KMS-11 (cell line): ENCODE measurements at regions not wholly inside any gene's neighbourhood (a gene's known extent, or its start where the extent isn't known, plus 50 kb on each side); places are given as distances from the start of the nearest gene placed in this dataset.

Source experiments
- H2AFZ ChIP-seq: fragments of 200-600 bp; sonication (generic); 2 replicates; pipeline ENCODE4 v1.6.1; 2016; ENCODE audit warnings: antibody characterized with exemption, mixed run types, low read depth
- H3K27ac ChIP-seq: fragments of 200-600 bp; sonication (generic); 2 replicates; pipeline ENCODE4 v1.6.1; 2016; ENCODE audit warnings: mild to moderate bottlenecking, mixed run types
- H3K27me3 ChIP-seq: fragments of 200-600 bp; sonication (generic); 2 replicates; pipeline ENCODE4 v1.6.1; 2017; ENCODE audit warnings: mild to moderate bottlenecking, low read depth, mixed run types, moderate library complexity; ENCODE audit not compliant: insufficient read depth
- H3K36me3 ChIP-seq: fragments of 200-600 bp; sonication (generic); 2 replicates; pipeline ENCODE4 v1.6.1; 2017; ENCODE audit warnings: mild to moderate bottlenecking, mixed run types; ENCODE audit not compliant: insufficient read depth
- H3K4me1 ChIP-seq: fragments of 200-600 bp; sonication (generic); 2 replicates; pipeline ENCODE4 v1.6.1; 2016; ENCODE audit warnings: mild to moderate bottlenecking, low read depth, mixed run types; ENCODE audit not compliant: poor library complexity, severe bottlenecking
- H3K4me2 ChIP-seq: fragments of 200-600 bp; sonication (generic); 2 replicates; pipeline ENCODE4 v1.7.0; 2016; ENCODE audit warnings: mild to moderate bottlenecking, mixed run types
- H3K4me3 ChIP-seq: fragments of 200-600 bp; sonication (generic); IDR thresholded peaks from 2 replicates; pipeline ENCODE4 v1.6.1; 2017; ENCODE audit warnings: low read depth, low read length, mixed read lengths; ENCODE audit not compliant: insufficient read depth
- H3K79me2 ChIP-seq: fragments of 200-600 bp; sonication (generic); 2 replicates; pipeline ENCODE4 v1.6.1; 2016; ENCODE audit warnings: low read depth, mixed run types; ENCODE audit not compliant: insufficient read depth
- H3K9ac ChIP-seq: fragments of 200-600 bp; sonication (generic); 2 replicates; pipeline ENCODE4 v1.6.1; 2016; ENCODE audit warnings: mild to moderate bottlenecking, mixed run types
- H4K20me1 ChIP-seq: fragments of 200-600 bp; sonication (generic); 2 replicates; pipeline ENCODE4 v1.6.1; 2016; ENCODE audit warnings: mild to moderate bottlenecking, mixed run types; ENCODE audit not compliant: insufficient read depth
- CTCF ChIP-seq: fragments of 200-600 bp; sonication (generic); conservative IDR thresholded peaks from 2 replicates; pipeline ENCODE4 v1.6.1; 2017; ENCODE audit warnings: low read depth, mild to moderate bottlenecking, antibody characterized with exemption, low read length, moderate library complexity, mixed read lengths

GRCh38 chr1:14470802-14471201, 127.7 kb upstream of the KAZN start:
- Histone ChIP-seq H3K4me1 (no peaks in the 10 kb centered on the region), H4K20me1 (no peaks in the 10 kb centered on the region), H3K36me3 (no peaks in the 10 kb centered on the region), H3K4me3 (no peak overlapping the region), H2AFZ (no peak overlapping the region), H3K4me2 (no peak overlapping the region), H3K9ac (no peak overlapping the region), H3K27me3 (0 out of 2 replicates have a peak, but pooled peaks cover 2% of the 10 kb centered on the region), H3K27ac (no peak overlapping the region), H3K79me2 (no peaks in the 10 kb centered on the region)
- TF ChIP-seq CTCF: no peak

GRCh38 chr1:14474856-14475255, 123.6 kb upstream of the KAZN start:
- no peak overlapping the region for H3K4me2 ChIP-seq
- H3K27ac ChIP-seq: no peak overlapping the region
- H3K4me1 ChIP-seq: no peaks in the 10 kb centered on the region
- TF ChIP-seq CTCF: no peak
- no peaks in the 10 kb centered on the region for H4K20me1 ChIP-seq
- H3K36me3 ChIP-seq: no peaks in the 10 kb centered on the region
- no peak overlapping the region for H2AFZ ChIP-seq
- no peak overlapping the region for H3K9ac ChIP-seq
- H3K27me3 ChIP-seq: 0 out of 2 replicates have a peak, but pooled peaks cover 2% of the 10 kb centered on the region
- no peak overlapping the region for H3K4me3 ChIP-seq
- no peaks in the 10 kb centered on the region for H3K79me2 ChIP-seq

- no peaks in the 10 kb centered on the region for H3K4me1 ChIP-seq
- H3K27me3 ChIP-seq: no peaks in the 10 kb centered on the region
- no peak overlapping the region for H3K4me2 ChIP-seq
- H3K36me3 ChIP-seq: no peaks in the 10 kb centered on the region
- no peak overlapping the region for H3K9ac ChIP-seq
- no peak overlapping the region for H2AFZ ChIP-seq
- H3K79me2 ChIP-seq: no peaks in the 10 kb centered on the region
- no peaks in the 10 kb centered on the region for H4K20me1 ChIP-seq
- no peak overlapping the region for H3K27ac ChIP-seq
- no peak overlapping the region for H3K4me3 ChIP-seq
- no peak for TF ChIP-seq CTCF
Measured at GRCh38 chr1:14476170-14476955, 122.1 kb upstream of the KAZN start.

GRCh38 chr1:14478120-14478519, 120.4 kb upstream of the KAZN start:
- no peak for TF ChIP-seq CTCF
- H3K36me3 ChIP-seq: no peaks in the 10 kb centered on the region
- no peaks in the 10 kb centered on the region for H4K20me1 ChIP-seq
- no peak overlapping the region for H3K4me3 ChIP-seq
- no peaks in the 10 kb centered on the region for H3K4me1 ChIP-seq
- no peak overlapping the region for H2AFZ ChIP-seq
- no peak overlapping the region for H3K27ac ChIP-seq
- no peaks in the 10 kb centered on the region for H3K79me2 ChIP-seq
- H3K9ac ChIP-seq: no peak overlapping the region
- H3K27me3 ChIP-seq: no peaks in the 10 kb centered on the region
- H3K4me2 ChIP-seq: no peak overlapping the region
